ENCODE measurements at regions not wholly inside any gene's neighbourhood (a gene's known extent, or its start where the extent isn't known, plus 50 kb on each side); places are given as distances from the start of the nearest gene placed in this dataset.

- no peaks in the 10 kb centered on the region for H3K9me3 Mint-ChIP-seq
- H3K27ac Mint-ChIP-seq = no peak overlapping the region
- intact Hi-C loops (cut with micrococcal nuclease) = no loop called here
- no peaks in the 10 kb centered on the region for H3K4me1 Mint-ChIP-seq (ENCODE audit: low read depth)
- no peaks in the 10 kb centered on the region for H3K27me3 Mint-ChIP-seq
- H3K36me3 Mint-ChIP-seq (ENCODE audit: low read depth) = no peaks in the 10 kb centered on the region
- no peak overlapping the region for H3K4me3 Mint-ChIP-seq
These were observed 438.4 kb downstream of the ADRA2A start for GRCh38 chr10:111515264-111515663.

GRCh38 chr10:111515706-111516105, 438.9 kb downstream of the ADRA2A start:
- intact Hi-C loops (cut with micrococcal nuclease) = no loop called here
- no peaks in the 10 kb centered on the region for H3K27me3 Mint-ChIP-seq
- no peak overlapping the region for H3K27ac Mint-ChIP-seq
- H3K4me1 Mint-ChIP-seq (ENCODE audit: low read depth) = no peaks in the 10 kb centered on the region
- no peaks in the 10 kb centered on the region for H3K9me3 Mint-ChIP-seq
- H3K4me3 Mint-ChIP-seq = no peak overlapping the region
- H3K36me3 Mint-ChIP-seq (ENCODE audit: low read depth) = no peaks in the 10 kb centered on the region

- H3K4me1 Mint-ChIP-seq (ENCODE audit: low read depth) = no peaks in the 10 kb centered on the region
- intact Hi-C loops (cut with micrococcal nuclease) = no loop called here
- H3K9me3 Mint-ChIP-seq = no peaks in the 10 kb centered on the region
- no peak overlapping the region for H3K27ac Mint-ChIP-seq
- no peak overlapping the region for H3K4me3 Mint-ChIP-seq
- H3K36me3 Mint-ChIP-seq (ENCODE audit: low read depth) = no peaks in the 10 kb centered on the region
- no peaks in the 10 kb centered on the region for H3K27me3 Mint-ChIP-seq
These were observed 439.3 kb downstream of the ADRA2A start for GRCh38 chr10:111516144-111516543.

- Mint-ChIP-seq H3K36me3 (ENCODE audit: low read depth) (no peaks in the 10 kb centered on the region), H3K27me3 (no peaks in the 10 kb centered on the region), H3K9me3 (no peaks in the 10 kb centered on the region), H3K27ac (no peak overlapping the region), H3K4me1 (ENCODE audit: low read depth) (no peaks in the 10 kb centered on the region), H3K4me3 (no peak overlapping the region)
- intact Hi-C loops (cut with micrococcal nuclease) = no loop called here
These were observed 445.3 kb downstream of the ADRA2A start for GRCh38 chr10:111522141-111522540.

- Mint-ChIP-seq H3K27ac (no peak overlapping the region), H3K9me3 (no peaks in the 10 kb centered on the region), H3K36me3 (ENCODE audit: low read depth) (no peaks in the 10 kb centered on the region), H3K4me1 (ENCODE audit: low read depth) (no peaks in the 10 kb centered on the region), H3K27me3 (no peaks in the 10 kb centered on the region), H3K4me3 (no peak overlapping the region)
- intact Hi-C loops (cut with micrococcal nuclease) = no loop called here
These were observed 445.7 kb downstream of the ADRA2A start for GRCh38 chr10:111522551-111522950.

- H3K27ac Mint-ChIP-seq = no peak overlapping the region
- H3K9me3 Mint-ChIP-seq = no peaks in the 10 kb centered on the region
- no peaks in the 10 kb centered on the region for H3K4me1 Mint-ChIP-seq (ENCODE audit: low read depth)
- no peaks in the 10 kb centered on the region for H3K27me3 Mint-ChIP-seq
- H3K4me3 Mint-ChIP-seq = no peak overlapping the region
- no peaks in the 10 kb centered on the region for H3K36me3 Mint-ChIP-seq (ENCODE audit: low read depth)
- intact Hi-C loops (cut with micrococcal nuclease) = no loop called here
These were observed 446.2 kb downstream of the ADRA2A start for GRCh38 chr10:111523016-111523415.

GRCh38 chr10:111524134-111524533, 447.3 kb downstream of the ADRA2A start:
- H3K4me1 Mint-ChIP-seq (ENCODE audit: low read depth) = no peaks in the 10 kb centered on the region
- H3K9me3 Mint-ChIP-seq = no peaks in the 10 kb centered on the region
- no peaks in the 10 kb centered on the region for H3K27me3 Mint-ChIP-seq
- H3K4me3 Mint-ChIP-seq = no peak overlapping the region
- no peaks in the 10 kb centered on the region for H3K36me3 Mint-ChIP-seq (ENCODE audit: low read depth)
- intact Hi-C loops (cut with micrococcal nuclease) = no loop called here
- H3K27ac Mint-ChIP-seq = no peak overlapping the region

- Mint-ChIP-seq H3K9me3 (no peaks in the 10 kb centered on the region), H3K36me3 (ENCODE audit: low read depth) (no peaks in the 10 kb centered on the region), H3K4me1 (ENCODE audit: low read depth) (no peaks in the 10 kb centered on the region), H3K4me3 (no peak overlapping the region), H3K27ac (no peak overlapping the region), H3K27me3 (no peaks in the 10 kb centered on the region)
- intact Hi-C loops (cut with micrococcal nuclease) = no loop called here
These were observed 448.9 kb downstream of the ADRA2A start for GRCh38 chr10:111525696-111526095.

- no peak overlapping the region for H3K4me3 Mint-ChIP-seq
- no peaks in the 10 kb centered on the region for H3K9me3 Mint-ChIP-seq
- no peaks in the 10 kb centered on the region for H3K27me3 Mint-ChIP-seq
- no peak overlapping the region for H3K27ac Mint-ChIP-seq
- H3K36me3 Mint-ChIP-seq (ENCODE audit: low read depth) = no peaks in the 10 kb centered on the region
- no peaks in the 10 kb centered on the region for H3K4me1 Mint-ChIP-seq (ENCODE audit: low read depth)
- intact Hi-C loops (cut with micrococcal nuclease) = no loop called here
These were observed 454.9 kb downstream of the ADRA2A start for GRCh38 chr10:111531690-111532089.

GRCh38 chr10:111532139-111532538, 455.3 kb downstream of the ADRA2A start:
- Mint-ChIP-seq H3K4me3 (no peak overlapping the region), H3K27me3 (no peaks in the 10 kb centered on the region), H3K27ac (no peak overlapping the region), H3K36me3 (ENCODE audit: low read depth) (no peaks in the 10 kb centered on the region), H3K4me1 (ENCODE audit: low read depth) (no peaks in the 10 kb centered on the region), H3K9me3 (no peaks in the 10 kb centered on the region)
- intact Hi-C loops (cut with micrococcal nuclease) = no loop called here

GRCh38 chr10:111539246-111539645, 462.4 kb downstream of the ADRA2A start:
- intact Hi-C loops (cut with micrococcal nuclease) = no loop called here
- Mint-ChIP-seq H3K36me3 (ENCODE audit: low read depth) (no peaks in the 10 kb centered on the region), H3K9me3 (no peaks in the 10 kb centered on the region), H3K27me3 (no peaks in the 10 kb centered on the region), H3K4me1 (ENCODE audit: low read depth) (no peaks in the 10 kb centered on the region), H3K27ac (no peak overlapping the region), H3K4me3 (no peak overlapping the region)

GRCh38 chr10:111543854-111544253, 467.0 kb downstream of the ADRA2A start:
- Mint-ChIP-seq H3K9me3 (no peaks in the 10 kb centered on the region), H3K36me3 (ENCODE audit: low read depth) (no peaks in the 10 kb centered on the region), H3K4me3 (no peak overlapping the region), H3K4me1 (ENCODE audit: low read depth) (no peaks in the 10 kb centered on the region), H3K27me3 (no peaks in the 10 kb centered on the region), H3K27ac (no peak overlapping the region)
- intact Hi-C loops (cut with micrococcal nuclease) = no loop called here

GRCh38 chr10:111545861-111546605, 469.2 kb downstream of the ADRA2A start:
- H3K9me3 Mint-ChIP-seq = no peaks in the 10 kb centered on the region
- no peaks in the 10 kb centered on the region for H3K4me1 Mint-ChIP-seq (ENCODE audit: low read depth)
- H3K27ac Mint-ChIP-seq = no peak overlapping the region
- H3K36me3 Mint-ChIP-seq (ENCODE audit: low read depth) = no peaks in the 10 kb centered on the region
- intact Hi-C loops (cut with micrococcal nuclease) = no loop called here
- no peak overlapping the region for H3K4me3 Mint-ChIP-seq
- no peaks in the 10 kb centered on the region for H3K27me3 Mint-ChIP-seq

- H3K9me3 Mint-ChIP-seq = no peaks in the 10 kb centered on the region
- H3K27ac Mint-ChIP-seq = no peak overlapping the region
- H3K36me3 Mint-ChIP-seq (ENCODE audit: low read depth) = no peaks in the 10 kb centered on the region
- no peaks in the 10 kb centered on the region for H3K27me3 Mint-ChIP-seq
- intact Hi-C loops (cut with micrococcal nuclease) = no loop called here
- no peaks in the 10 kb centered on the region for H3K4me1 Mint-ChIP-seq (ENCODE audit: low read depth)
- H3K4me3 Mint-ChIP-seq = no peak overlapping the region
These were observed 471.4 kb downstream of the ADRA2A start for GRCh38 chr10:111548084-111548726.

GRCh38 chr10:111551001-111551400, 474.2 kb downstream of the ADRA2A start:
- intact Hi-C loops (cut with micrococcal nuclease) = no loop called here
- H3K9me3 Mint-ChIP-seq = no peaks in the 10 kb centered on the region
- no peaks in the 10 kb centered on the region for H3K36me3 Mint-ChIP-seq (ENCODE audit: low read depth)
- H3K4me1 Mint-ChIP-seq (ENCODE audit: low read depth) = no peaks in the 10 kb centered on the region
- no peaks in the 10 kb centered on the region for H3K27me3 Mint-ChIP-seq
- H3K27ac Mint-ChIP-seq = no peak overlapping the region
- H3K4me3 Mint-ChIP-seq = no peak overlapping the region
